Activated T-cell treated with anti-CD3 and anti-CD28 coated beads, Interleukin-2, amount 50 U/mL, for 24 hours (primary cell): ENCODE measurements at regions not wholly inside any gene's neighbourhood (a gene's known extent, or its start where the extent isn't known, plus 50 kb on each side); places are given as distances from the start of the nearest gene placed in this dataset.

ENCODE experiments used
- DNase-seq: peaks from one replicate; pipeline ENCODE4 v3.0.0-alpha.2; 2020
- H3K27ac Mint-ChIP-seq: 2 replicates; pipeline ENCODE4 v1.8.0; 2020; ENCODE audit warnings: mild to moderate bottlenecking, mixed read lengths
- H3K27me3 Mint-ChIP-seq: 2 replicates; pipeline ENCODE4 v1.8.0; 2020; ENCODE audit warnings: mixed read lengths
- H3K36me3 Mint-ChIP-seq: 2 replicates; pipeline ENCODE4 v1.8.0; 2020; ENCODE audit warnings: low read depth, mixed read lengths
- H3K4me1 Mint-ChIP-seq: 2 replicates; pipeline ENCODE4 v1.8.0; 2020; ENCODE audit warnings: low read depth, mixed read lengths
- H3K4me3 Mint-ChIP-seq: 2 replicates; pipeline ENCODE4 v1.8.0; 2020; ENCODE audit warnings: mild to moderate bottlenecking, moderate library complexity, mixed read lengths
- H3K9me3 Mint-ChIP-seq: 2 replicates; pipeline ENCODE4 v1.8.0; 2020; ENCODE audit warnings: mixed read lengths

GRCh38 chr4:155616117-155616516 is 50.5 kb upstream of the GUCY1A1 start:
- Mint-ChIP-seq H3K27me3 (peaks cover 11% of the 10 kb centered on the region), H3K27ac (no peak overlapping the region), H3K4me3 (no peak overlapping the region), H3K9me3 (no peaks in the 10 kb centered on the region), H3K4me1 (peaks cover 3% of the 10 kb centered on the region), H3K36me3 (no peaks in the 10 kb centered on the region)
- no peak for DNase-seq

GRCh38 chr4:155615081-155615887 is 51.4 kb upstream of the GUCY1A1 start:
- no peak overlapping the region for H3K4me3 Mint-ChIP-seq
- H3K27ac Mint-ChIP-seq: no peak overlapping the region
- peaks cover 3% of the 10 kb centered on the region for H3K4me1 Mint-ChIP-seq

GRCh38 chr4:155614111-155614762 is 52.4 kb upstream of the GUCY1A1 start:
- no peaks in the 10 kb centered on the region for H3K9me3 Mint-ChIP-seq
- peaks cover 11% of the 10 kb centered on the region for H3K27me3 Mint-ChIP-seq
- no peak overlapping the region for H3K27ac Mint-ChIP-seq
- H3K4me1 Mint-ChIP-seq: peaks cover 3% of the 10 kb centered on the region
- no peaks in the 10 kb centered on the region for H3K36me3 Mint-ChIP-seq
- no peak overlapping the region for H3K4me3 Mint-ChIP-seq
- DNase-seq: no peak

More at GRCh38 chr4:155615081-155615887, 51.4 kb upstream of the GUCY1A1 start:
- no peaks in the 10 kb centered on the region for H3K36me3 Mint-ChIP-seq
- DNase-seq: no peak
- H3K27me3 Mint-ChIP-seq: peaks cover 11% of the 10 kb centered on the region
- no peaks in the 10 kb centered on the region for H3K9me3 Mint-ChIP-seq

GRCh38 chr4:155612074-155612473 is 54.6 kb upstream of the GUCY1A1 start:
- H3K4me1 Mint-ChIP-seq: peaks cover 3% of the 10 kb centered on the region
- DNase-seq: no peak
- H3K9me3 Mint-ChIP-seq: no peaks in the 10 kb centered on the region
- H3K27me3 Mint-ChIP-seq: peaks cover 11% of the 10 kb centered on the region
- no peaks in the 10 kb centered on the region for H3K36me3 Mint-ChIP-seq
- H3K4me3 Mint-ChIP-seq: no peak overlapping the region
- no peak overlapping the region for H3K27ac Mint-ChIP-seq

GRCh38 chr4:155611501-155611900 is 55.1 kb upstream of the GUCY1A1 start:
- Mint-ChIP-seq H3K36me3 (no peaks in the 10 kb centered on the region), H3K4me3 (no peak overlapping the region), H3K4me1 (peaks cover 3% of the 10 kb centered on the region), H3K9me3 (no peaks in the 10 kb centered on the region), H3K27me3 (peaks cover 11% of the 10 kb centered on the region), H3K27ac (no peak overlapping the region)
- no peak for DNase-seq

- Mint-ChIP-seq H3K9me3 (no peaks in the 10 kb centered on the region), H3K36me3 (no peaks in the 10 kb centered on the region), H3K4me3 (no peak overlapping the region), H3K4me1 (no peaks in the 10 kb centered on the region), H3K27ac (no peak overlapping the region), H3K27me3 (peaks cover 9% of the 10 kb centered on the region)
- DNase-seq: no peak
Measured at GRCh38 chr4:155610143-155610542, 56.5 kb upstream of the GUCY1A1 start.

GRCh38 chr4:155609455-155610059 is 57.1 kb upstream of the GUCY1A1 start:
- Mint-ChIP-seq H3K9me3 (no peaks in the 10 kb centered on the region), H3K27me3 (peaks cover 7% of the 10 kb centered on the region), H3K4me1 (no peaks in the 10 kb centered on the region), H3K27ac (no peak overlapping the region), H3K4me3 (no peak overlapping the region), H3K36me3 (no peaks in the 10 kb centered on the region)
- no peak for DNase-seq

- Mint-ChIP-seq H3K9me3 (no peaks in the 10 kb centered on the region), H3K4me3 (no peak overlapping the region), H3K27me3 (peaks cover 7% of the 10 kb centered on the region), H3K27ac (no peak overlapping the region), H3K36me3 (no peaks in the 10 kb centered on the region), H3K4me1 (no peaks in the 10 kb centered on the region)
- DNase-seq: no peak
Measured at GRCh38 chr4:155608225-155608885, 58.3 kb upstream of the GUCY1A1 start.

GRCh38 chr4:155607481-155607880 is 59.2 kb upstream of the GUCY1A1 start:
- Mint-ChIP-seq H3K36me3 (no peaks in the 10 kb centered on the region), H3K27ac (no peak overlapping the region), H3K4me3 (no peak overlapping the region), H3K4me1 (no peaks in the 10 kb centered on the region), H3K27me3 (peaks cover 7% of the 10 kb centered on the region), H3K9me3 (no peaks in the 10 kb centered on the region)
- no peak for DNase-seq

- no peak for DNase-seq
- H3K27me3 Mint-ChIP-seq: peaks cover 3% of the 10 kb centered on the region
- no peaks in the 10 kb centered on the region for H3K4me1 Mint-ChIP-seq
- no peaks in the 10 kb centered on the region for H3K36me3 Mint-ChIP-seq
- H3K4me3 Mint-ChIP-seq: no peak overlapping the region
- no peaks in the 10 kb centered on the region for H3K9me3 Mint-ChIP-seq
- no peak overlapping the region for H3K27ac Mint-ChIP-seq
Measured at GRCh38 chr4:155604718-155605626, 61.7 kb upstream of the GUCY1A1 start.

GRCh38 chr4:155603360-155603891 is 63.2 kb upstream of the GUCY1A1 start:
- no peaks in the 10 kb centered on the region for H3K9me3 Mint-ChIP-seq
- peaks cover 3% of the 10 kb centered on the region for H3K27me3 Mint-ChIP-seq
- no peaks in the 10 kb centered on the region for H3K4me1 Mint-ChIP-seq
- H3K36me3 Mint-ChIP-seq: no peaks in the 10 kb centered on the region
- no peak overlapping the region for H3K4me3 Mint-ChIP-seq
- DNase-seq: no peak
- no peak overlapping the region for H3K27ac Mint-ChIP-seq

- peaks cover 6% of the 10 kb centered on the region for H3K27me3 Mint-ChIP-seq
- H3K4me1 Mint-ChIP-seq: no peaks in the 10 kb centered on the region
- H3K4me3 Mint-ChIP-seq: no peak overlapping the region
- no peak for DNase-seq
- H3K36me3 Mint-ChIP-seq: no peaks in the 10 kb centered on the region
- H3K27ac Mint-ChIP-seq: no peak overlapping the region
- no peaks in the 10 kb centered on the region for H3K9me3 Mint-ChIP-seq
Measured at GRCh38 chr4:155602351-155603140, 64.1 kb upstream of the GUCY1A1 start.

- no peak for DNase-seq
- Mint-ChIP-seq H3K4me1 (no peaks in the 10 kb centered on the region), H3K36me3 (no peaks in the 10 kb centered on the region), H3K27me3 (peaks cover 10% of the 10 kb centered on the region), H3K4me3 (no peak overlapping the region), H3K9me3 (no peaks in the 10 kb centered on the region), H3K27ac (no peak overlapping the region)
Measured at GRCh38 chr4:155600244-155600643, 66.4 kb upstream of the GUCY1A1 start.
